Neural cell (in vitro differentiated cells): ENCODE measurements at regions not wholly inside any gene's neighbourhood (a gene's known extent, or its start where the extent isn't known, plus 50 kb on each side); places are given as distances from the start of the nearest gene placed in this dataset.

ENCODE experiments used
- H2AFZ ChIP-seq: fragments of 200-600, 300-800 bp; sonication (generic), shearing (Covaris generic); 2 replicates; pipeline ENCODE4 v1.6.0; 2014; ENCODE audit warnings: low read depth, mild to moderate bottlenecking, antibody characterized with exemption, low read length, moderate library complexity
- H3F3A ChIP-seq: fragments of 200-600 bp; shearing (Covaris generic); 2 replicates; pipeline ENCODE4 v1.6.1; 2016; ENCODE audit warnings: mild to moderate bottlenecking, moderate library complexity, mixed read lengths, antibody characterized with exemption, low read length; ENCODE audit not compliant: insufficient read depth, poor library complexity, severe bottlenecking
- H3K27ac ChIP-seq: fragments of 200-600, 300-800 bp; sonication (generic), shearing (Covaris generic); 2 replicates; pipeline ENCODE4 v1.5.1; 2014; ENCODE audit warnings: mild to moderate bottlenecking, low read length, moderate library complexity
- H3K27me3 ChIP-seq: fragments of 300-800, 200-600 bp; sonication (generic), shearing (Covaris generic); 2 replicates; pipeline ENCODE4 v1.6.0; 2014; ENCODE audit warnings: mild to moderate bottlenecking, low read depth, low read length, moderate library complexity; ENCODE audit not compliant: insufficient read depth
- H3K36me3 ChIP-seq: fragments of 300-800, 200-600 bp; sonication (generic), shearing (Covaris generic); 2 replicates; pipeline ENCODE4 v1.5.1; 2014; ENCODE audit warnings: mild to moderate bottlenecking, antibody characterized with exemption, low read length, moderate library complexity; ENCODE audit not compliant: insufficient read depth
- H3K4me2 ChIP-seq: fragments of 300-800, 200-600 bp; sonication (generic), shearing (Covaris generic); 2 replicates; pipeline ENCODE4 v1.6.0; 2014; ENCODE audit warnings: mild to moderate bottlenecking, low read length
- H3K4me3 ChIP-seq: fragments of 300-800, 200-600 bp; sonication (generic), shearing (Covaris generic); 2 replicates; pipeline ENCODE4 v1.5.1; 2014; ENCODE audit warnings: mild to moderate bottlenecking, low read length, moderate library complexity
- H3K79me2 ChIP-seq: fragments of 200-600 bp; shearing (Covaris generic); replicated peaks from 2 replicates; pipeline ENCODE4 v1.6.0; 2014; ENCODE audit warnings: mild to moderate bottlenecking, low read length, moderate library complexity; ENCODE audit not compliant: insufficient read depth
- H3K9ac ChIP-seq: fragments of 300-800, 200-600 bp; sonication (generic), shearing (Covaris generic); 2 replicates; pipeline ENCODE4 v1.6.1; 2016; ENCODE audit warnings: mild to moderate bottlenecking, low read length, mixed read lengths
- H3K9me2 ChIP-seq: fragments of 200-600 bp; shearing (Covaris generic); 2 replicates; pipeline ENCODE4 v1.6.1; 2016; ENCODE audit warnings: mild to moderate bottlenecking, low read length, mixed read lengths; ENCODE audit not compliant: insufficient read depth
- H3K9me3 ChIP-seq: fragments of 200-600, 300-800 bp; sonication (generic), shearing (Covaris generic); 2 replicates; pipeline ENCODE4 v1.6.1; 2016; ENCODE audit warnings: mild to moderate bottlenecking, mixed run types, low read length, moderate library complexity, mixed read lengths
- H4K20me1 ChIP-seq: fragments of 200-600 bp; shearing (Covaris generic); 2 replicates; pipeline ENCODE4 v1.6.1; 2016; ENCODE audit warnings: mild to moderate bottlenecking, mixed run types; ENCODE audit not compliant: insufficient read depth
- CTCF ChIP-seq: fragments of 450-650 bp; IDR thresholded peaks from 2 replicates; pipeline ENCODE4 v1.5.1; 2014; ENCODE audit warnings: antibody characterized with exemption, mild to moderate bottlenecking, moderate library complexity; ENCODE audit not compliant: poor library complexity, severe bottlenecking
- EP300 ChIP-seq: fragments of 450-650 bp; conservative IDR thresholded peaks from 2 replicates; pipeline ENCODE4 v1.6.1; 2014; ENCODE audit warnings: antibody characterized with exemption, mild to moderate bottlenecking, moderate library complexity; ENCODE audit not compliant: poor library complexity, severe bottlenecking
- EZH2 ChIP-seq: fragments of 200-600, 300-800 bp; shearing (Covaris generic), sonication (generic); IDR thresholded peaks from 2 replicates; pipeline ENCODE4 v1.6.1; 2014; ENCODE audit warnings: antibody characterized with exemption, low read length, borderline replicate concordance, mild to moderate bottlenecking; ENCODE audit not compliant: insufficient read depth, poor library complexity, severe bottlenecking
- MXI1 ChIP-seq: fragments of 450-650 bp; conservative IDR thresholded peaks from 2 replicates; pipeline ENCODE4 v1.6.1; 2014; ENCODE audit warnings: antibody characterized with exemption, mild to moderate bottlenecking; ENCODE audit not compliant: poor library complexity, severe bottlenecking
- POLR2AphosphoS5 ChIP-seq: IDR thresholded peaks from 2 replicates; pipeline ENCODE4 v1.6.1; 2012
- RAD21 ChIP-seq: fragments of 450-650 bp; conservative IDR thresholded peaks from 2 replicates; pipeline ENCODE4 v1.6.1; 2014; ENCODE audit warnings: antibody characterized with exemption, mild to moderate bottlenecking, moderate library complexity
- REST ChIP-seq: IDR thresholded peaks from 2 replicates; pipeline ENCODE4 v1.6.1; 2012; ENCODE audit warnings: borderline replicate concordance
- SMC3 ChIP-seq: fragments of 450-650 bp; conservative IDR thresholded peaks from 2 replicates; pipeline ENCODE4 v1.6.1; 2014; ENCODE audit warnings: antibody characterized with exemption, mild to moderate bottlenecking, moderate library complexity; ENCODE audit not compliant: poor library complexity
- TAF1 ChIP-seq: IDR thresholded peaks from 2 replicates; pipeline ENCODE4 v1.6.1; 2012; ENCODE audit warnings: low read depth

- Histone ChIP-seq H3K9ac (no peak overlapping the region), H3K9me2 (no peaks in the 10 kb centered on the region), H3K27ac (no peak overlapping the region), H3K27me3 (no peaks in the 10 kb centered on the region), H3K9me3 (no peaks in the 10 kb centered on the region), H3K4me2 (no peak overlapping the region), H3K79me2 (no peaks in the 10 kb centered on the region), H3F3A (no peaks in the 10 kb centered on the region), H4K20me1 (no peaks in the 10 kb centered on the region), H2AFZ (no peak overlapping the region), H3K4me3 (no peak overlapping the region), H3K36me3 (no peaks in the 10 kb centered on the region)
- TF ChIP-seq RAD21 = no peak
- no peak for TF ChIP-seq SMC3
- TF ChIP-seq POLR2AphosphoS5 = no peak
- TF ChIP-seq EP300 = no peak
- TF ChIP-seq EZH2 = no peak
- no peak for TF ChIP-seq TAF1
- TF ChIP-seq CTCF = no peak
- no peak for TF ChIP-seq REST
- TF ChIP-seq MXI1 = no peak
These were observed 97.9 kb upstream of the C3orf80 start for GRCh38 chr3:160127308-160127707.

- no peaks in the 10 kb centered on the region for H3K36me3 ChIP-seq
- H3K9ac ChIP-seq = no peak overlapping the region
- no peaks in the 10 kb centered on the region for H3K9me2 ChIP-seq
- H3K4me2 ChIP-seq = no peak overlapping the region
- no peaks in the 10 kb centered on the region for H3F3A ChIP-seq
- H3K9me3 ChIP-seq = no peaks in the 10 kb centered on the region
- H3K79me2 ChIP-seq = no peaks in the 10 kb centered on the region
- H3K4me3 ChIP-seq = no peak overlapping the region
- H3K27me3 ChIP-seq = no peaks in the 10 kb centered on the region
- no peak overlapping the region for H2AFZ ChIP-seq
- no peak for TF ChIP-seq CTCF
- H4K20me1 ChIP-seq = no peaks in the 10 kb centered on the region
- H3K27ac ChIP-seq = no peak overlapping the region
These were observed 97.2 kb upstream of the C3orf80 start for GRCh38 chr3:160128056-160128455.
